ENCODE measurements at regions not wholly inside any gene's neighbourhood (a gene's known extent, or its start where the extent isn't known, plus 50 kb on each side); places are given as distances from the start of the nearest gene placed in this dataset.
"Not testable (repeated sequence)": the region's sequence is repeated elsewhere in the genome, so short reads cannot be mapped to it uniquely, and the experiment has no call there.

- whole genome bisulfite sequencing, 5 donors: 38 to 68% (median 58%) methylated on average over 9 of the region's 9 CpGs
- peaks cover 0 to 13% (median 0%) of the 10 kb centered on the region in 6 donors for H3K36me3 ChIP-seq
- no peak for TF ChIP-seq CTCF (IDR thresholded peaks at IDR 0.05 in 8 of 11, conservative IDR thresholded peaks at IDR 0.05 in 3 of 11)
- TF ChIP-seq POLR2A (IDR thresholded peaks at IDR 0.05): no peak
- no peak for TF ChIP-seq POLR2AphosphoS5 (IDR thresholded peaks at IDR 0.05)
- peak overlapping the region in 6 of 8 donors; percentile 77 to 89 (median 85) for H3K27ac ChIP-seq
- H3K4me3 ChIP-seq: no peak overlapping the region
- H3K27me3 ChIP-seq (replicated peaks in 1 of 7): peaks cover 0 to 3% (median 0%) of the 10 kb centered on the region in 7 donors
- H3K9me3 ChIP-seq: no peaks in the 10 kb centered on the region
- intact Hi-C loops (cut with DNase I; ENCODE audit: low total_unique reads): no loop called here
- H3K4me1 ChIP-seq: peaks cover 15 to 66% (median 47%) of the 10 kb centered on the region in 6 donors
- peak; percentile 37 for DNase-seq
Observed at GRCh38 chr22:49658902-49659280, 168.8 kb downstream of the BRD1 start.

DNA sequence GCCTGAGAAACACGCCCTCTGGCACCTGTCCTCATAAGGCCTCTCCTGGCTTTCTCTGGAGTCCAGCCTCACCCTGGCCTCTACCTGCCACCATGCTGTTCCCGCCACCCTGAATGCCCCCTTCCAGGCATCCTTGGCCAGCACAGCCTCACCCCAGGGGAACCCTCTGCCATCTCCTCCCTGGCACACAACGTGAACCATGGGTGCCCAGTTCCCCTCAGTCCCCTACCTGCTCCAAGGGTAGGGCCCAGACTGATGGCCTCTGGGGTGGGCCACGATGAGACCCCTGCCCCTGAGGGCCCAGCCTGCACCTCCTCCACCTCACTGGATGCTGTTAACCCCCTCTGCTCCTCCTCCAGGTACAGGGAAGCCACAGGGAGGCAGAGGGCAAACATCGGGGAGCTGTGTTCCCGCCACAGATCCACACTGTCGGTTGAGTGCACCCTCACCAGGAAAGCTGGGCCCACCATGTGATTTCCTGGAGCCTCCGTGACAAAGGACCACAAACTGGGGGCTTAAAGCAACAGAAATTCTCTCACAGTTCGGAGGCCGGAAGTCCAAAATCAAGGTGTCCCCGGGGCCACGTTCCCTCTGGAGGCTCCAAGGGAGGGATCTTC lies 169.6 kb downstream of the BRD1 start:
- TF ChIP-seq CTCF (IDR thresholded peaks at IDR 0.05 in 8 of 11, conservative IDR thresholded peaks at IDR 0.05 in 3 of 11) (no peak), POLR2AphosphoS5 (IDR thresholded peaks at IDR 0.05) (no peak), POLR2A (IDR thresholded peaks at IDR 0.05) (no peak)
- Histone ChIP-seq H3K27me3 (replicated peaks in 1 of 7) (no peaks in the 10 kb centered on the region), H3K4me1 (peaks cover 15 to 74% (median 47%) of the 10 kb centered on the region in 6 donors), H3K9me3 (no peaks in the 10 kb centered on the region), H3K36me3 (peaks cover 0 to 21% (median 0%) of the 10 kb centered on the region in 6 donors), H3K27ac (peak overlapping the region; percentile 63 to 89 (median 84)), H3K4me3 (peak overlapping the region in 6 of 8 donors; percentile 81 to 98 (median 95))
- WGBS, 5 donors: 22 to 46% (median 32%) methylated on average over 11 to 12 of the region's 12 CpGs
- intact Hi-C loops (cut with DNase I; ENCODE audit: low total_unique reads): no loop called here
- DNase-seq: no peak

DNA sequence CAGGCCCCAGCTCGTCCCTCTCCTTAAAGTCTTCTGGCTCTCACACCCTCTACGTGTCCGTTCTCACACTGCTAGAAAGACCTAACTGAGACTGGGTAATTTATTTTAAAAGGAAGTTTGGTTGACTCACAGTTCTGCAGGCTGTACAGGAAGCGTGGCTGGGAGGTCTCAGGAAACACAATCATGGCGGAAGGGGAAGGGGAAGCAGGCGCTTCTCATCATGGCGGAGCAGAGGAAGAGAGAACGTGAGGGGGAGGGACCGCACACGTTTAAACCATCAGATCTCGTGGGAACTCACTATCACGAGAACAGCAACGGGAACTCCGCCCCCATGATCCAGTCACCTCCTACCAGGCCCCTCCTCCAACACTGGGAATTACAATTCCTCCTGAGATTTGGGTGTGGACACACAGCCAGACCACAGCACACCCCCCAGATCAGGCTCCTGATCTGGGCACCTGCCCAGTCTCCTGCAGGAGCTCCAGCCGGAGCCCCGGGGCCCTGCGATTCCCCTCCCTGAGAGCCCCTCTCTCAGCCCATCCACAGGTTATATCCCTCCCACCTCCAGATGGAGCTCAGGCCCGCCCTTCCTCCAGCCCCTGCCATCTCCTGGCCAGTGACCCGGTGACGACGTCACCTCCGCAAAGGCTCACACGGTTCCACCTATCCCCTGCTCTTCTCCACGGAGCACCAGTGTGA lies 170.2 kb downstream of the BRD1 start:
- TF ChIP-seq POLR2AphosphoS5 (IDR thresholded peaks at IDR 0.05) (peak; percentile 30 to 91 (median 77)), POLR2A (IDR thresholded peaks at IDR 0.05) (no peak), CTCF (IDR thresholded peaks at IDR 0.05 in 8 of 11, conservative IDR thresholded peaks at IDR 0.05 in 3 of 11) (peak in 1 of 11 experiments; percentile 11)
- WGBS, 5 donors: 13 to 25% (median 20%) methylated on average over 23 to 24 of the region's 24 CpGs
- Histone ChIP-seq H3K36me3 (peaks cover 0 to 27% (median 0%) of the 10 kb centered on the region in 6 donors), H3K27me3 (replicated peaks in 1 of 7) (no peaks in the 10 kb centered on the region), H3K4me3 (peak overlapping the region; percentile 77 to 98 (median 95)), H3K27ac (peak overlapping the region; percentile 66 to 89 (median 84)), H3K4me1 (peaks cover 15 to 78% (median 47%) of the 10 kb centered on the region in 6 donors), H3K9me3 (no peaks in the 10 kb centered on the region)
- DNase-seq: peak; percentile 93
- intact Hi-C loops (cut with DNase I; ENCODE audit: low total_unique reads): no loop called here

DNA sequence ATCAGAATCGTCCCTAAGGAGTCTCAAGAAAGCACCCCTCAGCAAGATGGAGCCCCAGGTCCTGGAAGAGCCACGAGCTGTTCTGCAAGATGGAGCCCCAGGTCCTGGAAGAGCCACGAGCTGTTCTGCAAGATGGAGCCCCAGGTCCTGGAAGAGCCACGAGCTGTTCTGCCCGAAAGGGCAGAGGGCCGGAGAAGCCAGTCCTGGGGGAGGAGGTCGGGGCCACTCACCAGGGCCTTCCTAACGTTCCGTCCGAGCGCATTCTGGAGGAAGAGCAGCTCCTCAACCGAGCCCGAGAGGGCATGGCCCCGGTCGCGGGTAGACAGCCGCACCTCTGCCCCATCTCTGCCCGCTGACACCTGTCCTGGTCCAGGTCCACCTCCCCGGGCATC lies 170.8 kb downstream of the BRD1 start:
- peak overlapping the region; percentile 66 to 89 (median 84) for H3K27ac ChIP-seq
- H3K9me3 ChIP-seq; H3K27me3 ChIP-seq (replicated peaks in 1 of 7); intact Hi-C loops (cut with DNase I; ENCODE audit: low total_unique reads): not testable (repeated sequence)
- peaks cover 15 to 78% (median 47%) of the 10 kb centered on the region in 6 donors for H3K4me1 ChIP-seq
- peaks cover 0 to 33% (median 0%) of the 10 kb centered on the region in 6 donors for H3K36me3 ChIP-seq
- 23 to 34% (median 27%) methylated on average over 6 to 19 of the region's 19 CpGs for WGBS, 5 donors
- DNase-seq: peak; percentile 89
- H3K4me3 ChIP-seq: peak overlapping the region; percentile 77 to 98 (median 95)

Data from spleen (tissue), 11 donors.